GM21390 (cell line): ENCODE measurements at regions not wholly inside any gene's neighbourhood (a gene's known extent, or its start where the extent isn't known, plus 50 kb on each side); places are given as distances from the start of the nearest gene placed in this dataset.

Source experiments
- ATAC-seq: cut with Tn5 transposase; IDR thresholded peaks from one replicate; pipeline ENCODE4 v1.9.1; 2021; ENCODE audit not compliant: unreplicated experiment

DNA sequence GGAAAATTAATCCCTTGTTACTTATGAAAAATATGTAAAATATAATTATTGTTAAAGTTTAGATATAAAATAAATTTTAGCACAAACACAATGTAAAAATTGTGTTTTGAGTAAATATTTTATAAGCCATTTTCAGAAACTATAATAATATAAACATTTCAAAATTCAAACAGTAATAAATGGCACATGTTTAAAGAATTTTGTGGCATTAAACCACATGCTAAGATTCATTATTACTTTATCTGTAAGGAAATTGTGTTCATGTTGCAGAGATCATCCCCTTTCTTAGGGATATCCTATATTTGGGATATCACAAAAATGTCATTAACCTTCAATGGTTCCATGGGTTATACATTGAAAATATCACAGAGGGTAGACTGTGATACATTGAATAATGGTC is 1044.3 kb downstream of the AMY1C start:
- ATAC-seq, result no peak

DNA sequence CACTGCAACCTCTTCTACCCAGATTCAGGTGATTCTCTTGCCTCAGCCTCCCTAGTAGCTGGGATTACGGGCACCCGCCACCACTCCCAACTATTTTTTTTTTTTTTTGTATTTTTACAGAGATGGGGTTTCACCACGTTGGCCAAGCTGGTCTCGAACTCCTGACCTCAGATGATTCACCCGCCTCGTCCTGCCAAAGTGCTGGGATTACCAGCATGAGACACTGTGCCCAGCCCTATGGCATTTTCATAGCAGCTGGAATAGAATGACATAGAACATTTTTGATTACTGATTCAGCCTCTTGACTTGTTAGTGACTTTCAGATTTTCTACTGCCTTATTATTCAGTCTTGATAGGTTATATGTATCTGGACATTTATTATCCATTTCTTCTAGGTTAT is 1046.2 kb downstream of the AMY1C start:
- ATAC-seq, result no peak

DNA sequence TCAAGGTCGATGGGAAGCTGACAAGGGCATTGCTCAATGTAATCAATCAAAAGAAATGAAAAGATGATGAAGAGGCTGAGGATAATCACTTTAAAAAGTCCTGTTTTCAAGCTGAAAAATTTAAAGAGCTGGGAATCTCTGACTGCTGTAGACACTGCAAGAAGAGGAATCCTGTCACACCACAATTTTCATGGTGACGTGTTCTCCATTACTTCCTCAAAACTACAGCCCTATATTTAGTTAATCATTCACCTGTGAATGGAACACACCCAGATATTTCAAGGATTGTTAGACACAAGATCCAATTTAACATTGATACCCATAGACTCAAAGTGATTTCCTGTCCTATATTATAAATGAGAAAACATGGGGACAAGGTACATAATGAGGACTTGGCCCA is 1048.3 kb downstream of the AMY1C start:
- no peak for ATAC-seq

DNA sequence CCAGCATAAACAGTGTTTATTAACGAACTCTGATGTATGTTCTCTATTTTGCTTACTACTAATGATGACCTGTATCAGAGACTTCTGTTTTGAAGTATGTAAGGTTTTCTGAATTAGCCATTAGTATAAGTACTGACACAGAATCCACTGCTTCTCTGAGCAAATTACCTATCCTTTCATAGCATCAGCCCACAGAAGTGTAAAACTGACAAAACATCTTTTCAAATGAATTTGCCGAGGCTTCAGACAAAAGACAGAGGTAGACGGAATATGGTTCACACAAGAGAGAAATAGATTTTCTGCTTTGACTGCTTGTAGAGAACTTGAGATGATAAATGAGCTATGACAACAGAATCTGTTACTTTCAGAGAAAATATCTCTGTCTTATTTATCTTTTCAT is 1051.6 kb downstream of the AMY1C start:
- no peak for ATAC-seq

DNA sequence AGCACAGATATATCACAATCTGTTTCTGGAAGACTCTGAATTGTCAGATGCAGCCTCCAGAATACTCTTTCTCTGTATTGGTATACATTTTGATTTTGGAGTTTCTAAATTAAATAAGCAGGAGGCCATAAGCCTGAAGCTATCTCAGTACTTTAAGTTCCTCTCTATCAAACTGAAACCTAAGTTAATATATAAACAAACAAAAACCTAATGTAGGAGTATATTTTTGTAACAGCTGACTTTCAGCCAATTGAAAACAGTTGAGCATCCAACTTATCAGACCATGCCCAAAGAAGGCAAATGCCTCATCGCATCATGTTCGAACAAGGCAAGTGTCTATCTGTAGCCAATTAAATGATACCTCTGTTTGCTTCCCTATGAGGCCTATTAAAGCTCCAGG is 1054.4 kb downstream of the AMY1C start:
- ATAC-seq, result no peak

DNA sequence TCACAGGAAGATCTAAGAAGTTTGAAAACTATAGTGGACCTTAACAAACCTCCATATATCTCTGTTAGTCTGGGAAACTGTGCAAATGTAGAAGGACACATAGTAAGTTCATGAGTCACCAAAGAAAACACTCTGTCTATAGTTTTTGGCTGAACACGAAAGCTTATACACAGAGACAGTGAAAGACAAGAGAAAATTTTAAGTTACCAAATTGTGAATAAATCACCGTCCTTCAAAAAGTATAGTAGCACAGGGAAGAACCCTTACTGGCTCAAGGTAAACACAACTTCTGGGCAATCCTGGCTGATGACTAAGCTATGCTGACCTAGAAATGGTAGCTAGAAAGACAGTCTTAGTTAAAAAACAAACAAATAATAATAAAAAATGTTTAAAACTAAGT is 1057.9 kb downstream of the AMY1C start:
- no peak for ATAC-seq

DNA sequence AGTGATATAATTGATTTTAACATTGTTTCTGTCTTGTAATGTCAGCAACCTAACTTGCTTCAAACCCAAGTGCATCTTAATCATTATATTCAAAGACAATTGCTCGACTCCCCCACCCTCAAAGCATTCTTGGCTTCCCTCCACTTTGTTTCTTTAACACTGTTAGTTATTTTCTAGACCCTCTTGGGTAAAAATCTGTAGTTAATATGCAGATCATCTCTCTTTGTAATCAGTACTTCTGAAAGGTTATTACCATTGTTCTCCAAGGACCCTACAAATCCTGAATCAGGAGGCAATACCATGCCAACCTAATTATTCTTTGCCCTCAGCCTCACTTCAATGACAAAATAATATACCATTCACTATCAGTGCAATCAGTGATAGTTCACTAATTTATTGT is 1075.7 kb downstream of the AMY1C start:
- no peak for ATAC-seq

DNA sequence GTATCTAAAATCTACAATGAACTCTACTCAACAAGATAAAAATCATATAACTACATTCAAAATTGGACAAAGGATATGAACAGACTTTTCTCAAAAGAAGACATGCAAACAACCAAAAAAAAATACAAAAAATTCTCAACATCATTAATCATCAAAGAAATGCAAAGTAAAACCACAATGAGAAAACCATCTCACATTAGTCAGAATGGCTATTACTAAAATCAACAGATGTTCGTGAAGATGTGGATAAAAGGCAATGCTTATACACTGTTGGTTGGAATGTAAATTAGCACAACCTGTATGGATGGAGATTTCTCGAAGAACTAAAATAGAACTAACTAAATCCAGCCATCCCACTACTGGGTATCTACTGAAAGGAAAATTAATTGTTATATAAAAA is 1080.8 kb downstream of the AMY1C start:
- no peak for ATAC-seq

DNA sequence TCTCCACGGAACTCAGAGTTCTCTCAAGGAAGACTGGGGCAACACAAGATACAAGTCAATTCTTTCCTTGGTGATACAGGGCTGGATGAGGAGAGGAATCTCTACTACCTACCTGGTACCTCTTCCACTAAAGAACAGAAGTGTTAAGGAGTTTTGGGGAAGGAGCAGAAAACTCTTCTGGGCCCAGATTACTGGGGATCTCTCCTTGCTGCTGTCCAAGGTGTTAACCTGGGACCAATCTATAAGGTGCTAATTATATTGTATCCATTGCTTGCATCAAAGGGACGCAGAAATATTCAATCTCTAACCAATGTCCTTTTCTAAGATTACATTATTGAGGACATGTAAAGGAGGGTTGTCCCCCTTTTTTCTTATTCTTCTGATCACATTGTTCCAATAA is 1102.5 kb downstream of the AMY1C start:
- ATAC-seq, result no peak

DNA sequence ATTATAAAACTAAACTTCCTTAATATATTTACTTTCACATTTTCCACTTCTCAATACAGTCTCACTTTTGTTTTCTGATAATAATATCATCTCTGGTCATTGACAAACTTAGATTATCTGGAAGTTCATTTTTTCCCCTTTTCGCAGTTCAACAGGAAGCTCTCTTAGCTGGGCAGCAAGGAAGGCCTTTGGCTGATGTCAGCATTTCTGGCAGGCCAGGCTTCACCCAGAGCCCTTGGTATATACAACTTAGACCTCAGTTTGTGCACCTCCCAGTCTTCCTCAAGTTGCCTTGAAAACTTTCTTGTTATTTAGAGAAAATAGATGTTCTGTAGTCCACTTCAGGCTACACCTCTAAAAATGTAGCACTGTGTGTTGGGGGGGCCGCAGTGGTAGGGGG is 1103.6 kb downstream of the AMY1C start:
- no peak for ATAC-seq

DNA sequence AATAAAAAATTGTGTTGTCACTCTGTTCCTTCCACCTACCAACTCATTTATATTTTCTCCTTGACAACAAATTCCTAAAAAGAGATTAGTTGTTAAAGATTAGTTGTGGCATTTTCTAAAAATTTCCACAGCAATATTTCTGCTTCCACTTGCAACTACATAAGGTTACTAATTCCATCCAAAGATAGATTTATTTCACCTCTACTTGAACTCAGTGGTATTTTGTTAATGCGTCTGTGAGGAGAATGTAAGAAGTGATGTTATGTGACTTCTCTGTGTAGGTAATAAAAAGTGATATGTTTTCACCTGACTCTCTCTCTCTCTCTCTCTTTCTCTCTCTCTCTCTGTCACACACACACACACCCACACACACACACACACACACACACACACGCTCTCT is 1104.8 kb downstream of the AMY1C start:
- ATAC-seq, result no peak

DNA sequence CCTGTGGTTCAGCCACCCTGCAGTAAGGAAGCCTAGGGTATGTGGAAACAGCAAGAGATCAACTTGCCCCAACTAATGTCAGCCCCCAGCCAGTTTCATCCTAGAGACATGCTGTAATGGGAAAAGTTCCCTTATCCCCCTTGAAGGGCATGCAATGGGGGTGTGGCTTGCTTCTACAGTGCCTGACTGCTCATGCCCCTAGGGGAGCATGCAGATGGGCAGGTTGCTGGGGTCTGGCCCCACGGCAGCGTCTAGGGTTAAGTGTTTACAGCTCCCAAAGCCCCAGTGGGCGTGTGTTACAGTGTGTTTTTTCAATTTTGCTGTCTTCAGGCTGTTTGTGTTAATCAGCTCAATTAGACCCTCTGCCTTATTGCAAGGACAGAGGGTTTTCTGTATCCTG is 1105.9 kb downstream of the AMY1C start:
- no peak for ATAC-seq

DNA sequence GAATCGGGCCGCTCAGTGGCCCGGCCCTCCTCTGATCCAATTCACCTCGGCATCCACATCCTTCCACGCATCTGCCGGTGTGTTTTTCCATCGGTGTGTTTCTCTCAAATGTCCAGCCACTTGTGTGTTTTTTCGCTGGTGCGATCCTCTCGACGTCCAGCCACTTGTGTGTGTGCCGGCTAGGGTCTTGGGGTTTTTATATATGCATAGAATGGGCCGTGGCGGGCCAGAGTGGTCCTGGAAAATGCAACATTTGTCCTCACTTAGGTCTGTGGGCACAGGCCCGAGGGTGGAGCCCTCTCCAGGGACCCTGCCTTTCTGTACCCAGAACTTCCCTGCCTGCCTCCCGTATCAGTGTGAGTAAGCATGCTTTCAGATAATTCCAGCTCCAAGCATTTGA is 1106.4 kb downstream of the AMY1C start:
- ATAC-seq, result no peak

DNA sequence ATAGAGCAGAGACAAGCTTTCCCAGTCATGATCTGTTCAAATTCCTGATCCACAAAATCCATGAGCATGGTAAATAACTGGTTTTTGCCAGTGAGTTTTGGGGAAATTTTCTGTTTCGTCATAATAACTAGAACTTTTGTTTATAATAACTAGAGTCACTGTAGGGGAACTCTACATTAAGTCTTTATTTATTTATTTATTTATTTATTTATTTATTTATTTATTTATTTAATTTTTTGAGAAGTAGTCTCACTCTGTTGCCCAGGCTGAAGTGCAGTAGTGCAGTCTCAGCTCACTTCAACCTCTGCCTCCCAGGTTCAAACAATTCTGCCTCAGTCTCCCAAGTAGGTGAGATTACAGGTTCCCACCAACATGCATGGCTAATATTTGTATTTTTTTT is 1106.8 kb downstream of the AMY1C start:
- ATAC-seq, result no peak

DNA sequence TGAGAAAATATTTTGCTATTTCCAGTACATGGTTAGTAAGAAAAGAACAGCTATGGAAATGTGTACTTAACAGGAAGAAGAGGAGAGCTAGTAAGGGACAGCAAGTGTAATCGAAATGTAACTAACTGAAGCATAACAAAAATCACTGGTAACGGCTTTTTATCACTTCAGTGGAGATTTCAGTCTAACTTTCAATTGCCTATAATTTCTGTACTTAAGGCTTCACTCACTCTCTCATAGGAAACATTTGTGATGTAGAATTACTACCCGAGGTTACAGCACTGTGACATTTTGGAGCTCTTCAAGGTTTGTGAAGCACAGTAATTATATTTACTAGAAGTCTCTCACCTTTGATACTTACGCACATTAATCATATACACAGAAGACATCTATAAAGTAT is 1119.1 kb downstream of the AMY1C start:
- no peak for ATAC-seq

DNA sequence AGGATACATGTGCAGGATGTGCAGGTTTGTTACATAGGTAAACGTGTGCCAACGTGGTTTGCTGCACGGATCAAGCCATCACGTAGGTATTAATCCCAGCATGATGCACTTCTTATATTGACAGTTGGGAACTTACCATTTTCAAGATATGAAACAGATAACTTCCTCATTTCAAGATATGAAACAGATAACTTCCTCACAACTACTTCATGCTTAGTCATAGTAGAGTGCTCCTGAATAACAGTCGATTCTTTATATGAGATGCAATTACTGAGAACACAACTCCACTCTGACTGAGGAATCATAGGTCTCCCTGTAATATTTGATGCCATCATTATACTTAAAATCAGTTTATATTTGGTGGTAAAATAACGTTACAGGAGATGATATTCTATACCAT is 1124.3 kb downstream of the AMY1C start:
- peak; percentile 94 for ATAC-seq

DNA sequence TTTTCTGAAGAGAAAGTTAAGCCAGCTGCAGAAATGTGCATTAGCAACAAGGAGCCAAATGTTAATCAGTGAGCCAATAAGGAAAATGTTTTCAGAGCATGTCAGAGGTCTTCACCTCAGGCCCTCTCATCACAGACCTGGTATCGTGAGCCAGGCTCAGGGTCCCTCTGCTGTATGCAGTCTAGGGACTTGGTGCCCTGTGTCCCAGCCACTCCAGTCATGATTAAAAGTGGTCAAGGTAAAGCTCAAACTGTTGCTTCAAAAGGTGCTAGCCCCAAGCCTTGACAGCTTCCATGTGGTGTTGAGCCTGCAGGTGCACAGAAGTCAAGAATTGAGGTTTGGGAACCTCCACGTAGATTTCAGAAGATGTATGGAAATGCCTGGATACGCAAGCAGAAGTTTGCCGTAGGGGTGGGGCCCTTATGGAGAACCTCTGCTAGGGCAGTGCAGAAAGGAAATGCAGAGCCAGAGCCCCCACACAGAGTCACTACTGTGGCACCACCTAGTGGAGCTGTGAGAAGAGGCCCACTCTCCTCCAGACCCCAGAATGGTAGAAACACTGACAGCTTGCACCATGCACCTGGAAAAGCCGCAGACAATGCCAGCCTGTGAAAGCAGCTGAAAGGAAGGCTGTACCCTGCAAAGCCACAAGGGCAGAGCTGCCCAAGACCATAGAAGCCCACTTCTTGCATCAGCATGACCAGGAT is 1128.7 kb downstream of the AMY1C start:
- no peak for ATAC-seq

DNA sequence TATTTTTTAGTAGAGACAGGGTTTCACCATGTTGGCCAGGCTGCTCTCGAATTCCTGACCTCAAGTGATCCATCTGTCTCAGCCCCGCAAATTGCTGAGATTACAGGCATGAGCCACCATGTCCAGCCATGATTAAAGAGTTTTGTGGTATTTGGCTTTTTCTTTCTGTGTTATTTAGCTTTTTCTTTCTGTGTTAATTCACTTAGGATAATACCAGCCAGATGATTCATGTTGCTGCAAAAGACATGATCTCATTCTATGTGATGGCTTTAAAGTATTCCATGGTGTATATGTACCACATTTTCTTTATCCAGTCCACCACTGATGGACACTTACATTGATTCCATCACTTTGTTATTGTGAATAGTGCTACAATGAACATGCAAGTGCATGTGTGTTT is 1135.2 kb downstream of the AMY1C start:
- ATAC-seq, result no peak

DNA sequence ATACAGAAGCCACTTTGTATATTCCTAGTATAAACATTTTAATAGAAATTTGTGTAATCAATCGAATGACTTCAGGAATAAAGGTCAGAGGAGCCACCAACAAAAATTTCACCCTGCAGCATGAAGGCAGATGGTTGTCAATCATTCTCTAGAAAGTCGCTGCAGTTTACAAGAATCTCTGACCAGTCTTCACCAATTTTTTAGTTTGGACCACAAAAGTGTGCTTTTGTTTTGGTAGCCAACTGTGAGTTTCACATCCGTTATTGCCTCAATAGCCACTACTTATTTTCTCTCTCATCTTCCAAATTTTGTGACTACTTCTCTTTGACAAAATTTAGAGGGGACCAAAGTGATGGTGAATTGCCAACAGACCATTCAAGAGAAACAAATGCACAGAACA is 1155.6 kb downstream of the AMY1C start:
- no peak for ATAC-seq

DNA sequence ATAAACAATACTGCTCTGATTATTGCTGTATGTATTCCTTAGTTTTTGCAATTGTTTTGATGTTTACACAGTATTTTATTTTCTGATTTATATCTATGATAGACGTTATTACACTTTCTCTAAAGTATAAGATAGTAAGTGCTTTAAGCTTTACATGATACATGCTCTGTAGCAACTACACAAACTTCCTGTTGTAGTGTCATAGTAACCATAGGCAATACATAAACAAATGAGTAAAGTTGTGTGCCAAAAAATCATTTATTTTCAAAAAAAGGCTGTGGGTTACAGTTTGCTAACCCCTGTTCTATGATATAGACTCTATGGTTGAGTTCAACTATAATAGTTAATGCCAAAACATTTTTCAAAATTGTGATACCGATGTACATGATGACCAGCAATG is 1156.4 kb downstream of the AMY1C start:
- ATAC-seq, result no peak

DNA sequence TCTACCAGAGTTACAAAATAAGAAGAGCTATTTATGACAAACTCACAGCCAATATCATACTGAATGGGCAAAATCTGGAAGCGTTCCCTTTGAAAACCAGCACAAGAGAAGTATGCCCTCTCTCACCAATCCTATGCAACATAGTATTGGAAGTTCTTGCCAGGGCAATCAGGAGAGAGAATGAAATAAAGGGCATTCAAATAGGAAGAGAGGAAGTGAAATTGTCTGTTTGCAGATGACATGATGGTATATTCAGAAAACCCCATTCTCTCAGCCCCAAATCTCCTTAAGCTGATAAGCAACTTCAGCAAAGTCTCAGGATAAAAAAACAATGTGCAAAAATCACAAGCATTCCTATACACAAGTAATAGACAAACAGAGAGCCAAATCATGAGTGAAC is 1169.5 kb downstream of the AMY1C start:
- ATAC-seq, result no peak

DNA sequence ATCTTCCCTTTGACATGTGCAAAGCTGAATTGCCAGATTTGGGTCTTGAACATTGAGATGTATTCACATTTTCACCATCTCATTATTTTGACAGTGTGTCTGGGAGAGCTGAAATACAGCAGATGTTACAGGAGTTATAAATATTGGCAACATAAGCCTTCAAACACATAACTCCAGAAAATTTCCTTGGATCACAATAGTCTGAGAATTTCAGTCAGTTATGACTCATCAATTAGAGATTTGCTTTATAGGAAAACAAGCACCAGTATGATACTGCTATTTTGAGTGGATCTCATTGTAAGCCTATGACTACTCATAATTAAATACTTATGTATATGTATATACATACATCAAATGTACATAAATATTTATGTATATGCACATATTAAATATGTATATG is 1171.8 kb downstream of the AMY1C start:
- ATAC-seq, result no peak

DNA sequence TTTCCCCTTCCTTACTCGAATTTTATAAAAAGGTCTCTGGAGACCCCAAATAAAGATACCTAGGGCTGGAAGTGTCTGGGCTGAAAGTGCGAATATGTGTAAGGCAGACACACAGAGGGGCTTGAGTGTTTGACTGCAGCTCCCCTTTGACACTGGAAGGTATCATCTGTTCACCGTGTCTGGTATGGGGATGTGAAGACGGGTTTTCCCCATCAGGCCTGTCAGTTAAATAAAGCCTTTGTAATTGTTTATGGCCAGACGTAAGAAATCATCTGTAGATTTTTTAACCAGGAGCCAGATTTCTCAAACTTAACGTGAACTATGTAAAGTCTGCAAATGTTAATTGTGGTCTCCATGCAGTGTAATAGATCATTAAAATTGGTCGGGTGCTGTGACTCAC is 1173.4 kb downstream of the AMY1C start:
- no peak for ATAC-seq

DNA sequence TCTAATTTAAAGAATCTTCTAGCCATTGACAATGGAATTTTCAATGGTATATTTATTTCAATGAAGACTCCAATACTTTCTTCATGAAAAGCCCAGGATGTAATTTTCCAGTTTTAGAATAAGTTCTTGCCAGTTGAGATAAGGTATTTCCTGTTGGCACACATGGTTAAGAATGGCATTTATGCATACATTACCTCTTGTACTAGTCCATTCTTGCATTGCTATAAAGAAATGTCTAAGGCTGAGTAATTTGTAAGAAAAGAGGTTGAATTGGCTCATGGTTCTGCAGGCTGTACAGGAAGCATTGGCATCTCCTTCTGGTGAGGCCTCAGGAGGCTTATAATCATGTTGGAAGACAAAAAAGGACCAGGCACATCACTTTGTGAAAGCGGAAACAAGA is 1179.6 kb downstream of the AMY1C start:
- ATAC-seq, result no peak
